OCI-LY1 (cell line): ENCODE measurements at regions not wholly inside any gene's neighbourhood (a gene's known extent, or its start where the extent isn't known, plus 50 kb on each side); places are given as distances from the start of the nearest gene placed in this dataset.
"Not testable (repeated sequence)": the region's sequence is repeated elsewhere in the genome, so short reads cannot be mapped to it uniquely, and the experiment has no call there.

ENCODE experiments used
- EZH2 ChIP-seq: fragments of 200-600 bp; sonication (generic), shearing (Covaris generic); IDR thresholded peaks from 2 replicates; pipeline ENCODE4 v1.8.0; 2017; ENCODE audit warnings: borderline replicate concordance, mixed run types, mild to moderate bottlenecking, antibody characterized with exemption, low read length, moderate library complexity, mixed read lengths
- TF ChIP-seq, protein P1 (sequence below): fragments of 200-600 bp; sonication (generic), shearing (Covaris generic); IDR thresholded peaks from 2 replicates; pipeline ENCODE4 v1.5.1; 2017; ENCODE audit warnings: mild to moderate bottlenecking, antibody characterized with exemption, low read length, moderate library complexity, mixed read lengths

DNA sequence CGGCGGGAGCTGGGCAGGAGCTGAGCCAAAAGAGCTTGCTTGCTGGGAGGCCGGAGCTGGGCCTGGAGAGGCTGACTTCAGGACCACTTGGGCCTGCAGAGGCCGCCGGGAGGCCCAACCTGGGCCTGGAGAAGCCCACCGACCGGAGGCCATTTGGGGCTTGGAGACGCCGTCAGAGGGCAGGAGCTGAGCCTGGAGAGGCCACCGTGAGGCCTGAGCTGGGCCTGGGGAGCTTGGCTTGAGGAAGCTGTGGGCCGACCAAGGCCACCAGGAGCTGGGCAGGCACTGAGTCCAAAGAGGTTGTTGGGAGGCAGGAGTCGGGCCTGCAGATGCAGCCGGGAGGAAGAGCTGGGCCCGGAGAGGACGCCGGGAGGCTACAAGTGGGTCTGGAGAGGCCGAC, 307.1 kb downstream of the ZNF479 start:
- TF ChIP-seq, protein P1, sequence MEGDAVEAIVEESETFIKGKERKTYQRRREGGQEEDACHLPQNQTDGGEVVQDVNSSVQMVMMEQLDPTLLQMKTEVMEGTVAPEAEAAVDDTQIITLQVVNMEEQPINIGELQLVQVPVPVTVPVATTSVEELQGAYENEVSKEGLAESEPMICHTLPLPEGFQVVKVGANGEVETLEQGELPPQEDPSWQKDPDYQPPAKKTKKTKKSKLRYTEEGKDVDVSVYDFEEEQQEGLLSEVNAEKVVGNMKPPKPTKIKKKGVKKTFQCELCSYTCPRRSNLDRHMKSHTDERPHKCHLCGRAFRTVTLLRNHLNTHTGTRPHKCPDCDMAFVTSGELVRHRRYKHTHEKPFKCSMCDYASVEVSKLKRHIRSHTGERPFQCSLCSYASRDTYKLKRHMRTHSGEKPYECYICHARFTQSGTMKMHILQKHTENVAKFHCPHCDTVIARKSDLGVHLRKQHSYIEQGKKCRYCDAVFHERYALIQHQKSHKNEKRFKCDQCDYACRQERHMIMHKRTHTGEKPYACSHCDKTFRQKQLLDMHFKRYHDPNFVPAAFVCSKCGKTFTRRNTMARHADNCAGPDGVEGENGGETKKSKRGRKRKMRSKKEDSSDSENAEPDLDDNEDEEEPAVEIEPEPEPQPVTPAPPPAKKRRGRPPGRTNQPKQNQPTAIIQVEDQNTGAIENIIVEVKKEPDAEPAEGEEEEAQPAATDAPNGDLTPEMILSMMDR = not testable (repeated sequence)
- TF ChIP-seq EZH2 = not testable (repeated sequence)
